GM21390 (cell line): ENCODE measurements at regions not wholly inside any gene's neighbourhood (a gene's known extent, or its start where the extent isn't known, plus 50 kb on each side); places are given as distances from the start of the nearest gene placed in this dataset.

Source experiments
- ATAC-seq: cut with Tn5 transposase; IDR thresholded peaks from one replicate; pipeline ENCODE4 v1.9.1; 2021; ENCODE audit not compliant: unreplicated experiment

GRCh38 chr22:48536541-48537342 is 1290.9 kb downstream of the BRD1 start:
- ATAC-seq = no peak

GRCh38 chr22:48535868-48536540 is 1291.7 kb downstream of the BRD1 start:
- no peak for ATAC-seq

DNA sequence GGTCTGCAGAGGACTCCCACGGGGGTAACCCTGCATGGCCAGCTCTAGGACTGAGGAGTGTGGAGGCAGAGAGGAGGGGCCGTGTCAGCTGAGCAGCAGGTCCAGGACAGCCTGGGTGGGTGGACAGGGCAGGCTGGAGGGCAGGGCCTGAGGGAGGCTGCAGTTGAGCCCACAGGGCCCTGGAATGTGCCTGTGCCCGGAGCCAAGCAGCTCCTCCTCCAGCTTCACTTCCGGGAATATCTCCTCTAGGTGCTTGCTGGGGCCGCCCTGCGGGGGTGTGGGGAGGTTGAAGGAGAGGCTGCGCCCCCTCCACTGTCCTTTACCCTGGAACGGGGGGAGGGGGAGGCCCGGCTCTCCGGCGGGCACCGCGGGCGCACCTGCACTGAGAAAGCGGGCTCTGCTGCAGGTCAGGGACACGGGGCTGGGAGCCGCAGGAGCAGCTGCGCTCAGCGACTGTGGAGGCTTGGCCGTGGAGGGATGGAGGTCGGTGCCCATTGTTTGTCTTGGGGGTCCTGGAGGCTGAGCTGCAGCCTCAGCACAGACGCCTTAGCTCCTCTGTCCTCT is 1293.2 kb downstream of the BRD1 start:
- no peak for ATAC-seq

DNA sequence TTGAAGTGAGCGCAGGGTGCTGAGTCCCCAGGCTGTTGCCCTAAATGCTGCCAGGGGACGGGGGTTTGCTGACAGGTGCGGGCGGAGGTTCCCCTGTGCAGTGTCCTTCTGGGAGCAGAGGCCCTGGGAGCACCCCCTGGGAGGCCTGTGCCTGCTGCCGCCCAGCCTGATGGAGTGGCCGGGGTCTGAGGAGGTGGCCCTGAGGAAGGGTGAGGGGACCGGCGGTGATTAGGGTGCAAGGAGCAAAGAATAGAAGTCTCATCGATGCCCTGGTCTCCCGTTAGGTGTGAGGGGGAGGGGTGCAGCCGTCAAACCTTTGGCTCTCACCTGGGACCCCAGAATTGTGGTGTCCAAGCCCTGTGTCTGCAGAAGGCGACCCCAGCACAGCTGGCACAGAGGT is 1294.7 kb downstream of the BRD1 start:
- no peak for ATAC-seq

- ATAC-seq = no peak
Measured at GRCh38 chr22:48531761-48532435, 1295.8 kb downstream of the BRD1 start.

GRCh38 chr22:48531108-48531507 is 1296.6 kb downstream of the BRD1 start:
- no peak for ATAC-seq

DNA sequence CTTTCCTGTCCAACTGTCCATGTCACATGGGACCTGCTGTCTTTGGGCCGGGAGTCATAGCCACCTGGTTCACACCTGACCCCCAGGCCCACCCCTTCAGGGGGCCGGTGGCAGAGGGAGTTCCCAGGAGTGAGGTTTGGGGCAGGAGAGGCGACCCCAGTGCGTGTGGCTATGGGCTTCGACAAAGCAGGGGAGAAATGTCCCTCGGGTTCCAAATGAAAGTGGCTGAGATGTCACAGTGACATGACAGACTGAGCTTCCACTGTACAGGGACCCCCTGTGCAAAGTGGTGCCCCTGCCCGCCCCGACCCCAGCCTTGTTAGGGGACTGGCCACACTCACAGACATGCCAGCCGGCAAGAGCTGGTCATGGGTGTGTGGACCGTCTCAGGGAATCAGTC is 1297.0 kb downstream of the BRD1 start:
- no peak for ATAC-seq

- no peak for ATAC-seq
Measured at GRCh38 chr22:48528221-48528915, 1299.3 kb downstream of the BRD1 start.

DNA sequence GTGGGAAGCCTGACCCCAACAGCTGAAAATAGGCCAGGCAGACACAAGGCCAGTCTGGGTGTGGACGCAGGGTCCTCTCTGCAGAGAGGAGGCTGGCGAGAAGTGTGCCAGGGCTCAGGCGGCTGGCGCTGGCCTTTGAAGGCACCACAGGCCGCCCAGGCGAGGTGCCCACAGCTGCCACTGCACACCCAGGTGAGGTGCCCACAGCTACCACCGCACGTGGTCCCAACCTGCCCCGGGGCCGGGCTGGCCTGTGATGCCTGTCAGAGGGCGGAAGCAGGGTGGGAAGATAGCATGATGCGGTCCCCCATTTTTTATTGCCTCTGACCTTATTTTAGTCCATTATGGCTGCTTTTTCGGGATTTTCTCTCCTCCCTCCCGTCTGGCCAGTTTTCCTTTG is 1303.9 kb downstream of the BRD1 start:
- ATAC-seq = no peak

- ATAC-seq = no peak
Measured at GRCh38 chr22:48523091-48523490, 1304.6 kb downstream of the BRD1 start.

DNA sequence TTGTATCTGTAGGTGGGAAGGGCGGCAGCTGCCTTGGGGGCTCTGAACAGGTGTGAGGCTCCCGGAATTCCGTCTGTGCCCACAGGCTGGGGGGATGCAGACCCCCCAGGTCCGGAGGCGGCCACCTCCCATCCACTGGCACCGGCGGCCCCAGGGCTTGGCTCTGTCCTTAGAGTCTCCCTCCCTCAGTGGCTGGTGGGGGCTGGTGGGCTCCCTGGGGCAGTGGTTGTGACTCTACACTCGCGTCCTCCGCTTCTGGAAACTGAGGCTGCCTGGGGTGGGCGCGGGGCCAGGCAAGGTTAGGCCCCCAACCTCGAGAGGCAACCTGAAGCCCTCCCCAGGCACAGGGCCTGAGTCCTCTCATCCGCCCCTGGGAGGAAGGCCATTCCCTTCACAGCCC is 1305.4 kb downstream of the BRD1 start:
- no peak for ATAC-seq

- no peak for ATAC-seq
Measured at GRCh38 chr22:48520884-48521588, 1306.6 kb downstream of the BRD1 start.

DNA sequence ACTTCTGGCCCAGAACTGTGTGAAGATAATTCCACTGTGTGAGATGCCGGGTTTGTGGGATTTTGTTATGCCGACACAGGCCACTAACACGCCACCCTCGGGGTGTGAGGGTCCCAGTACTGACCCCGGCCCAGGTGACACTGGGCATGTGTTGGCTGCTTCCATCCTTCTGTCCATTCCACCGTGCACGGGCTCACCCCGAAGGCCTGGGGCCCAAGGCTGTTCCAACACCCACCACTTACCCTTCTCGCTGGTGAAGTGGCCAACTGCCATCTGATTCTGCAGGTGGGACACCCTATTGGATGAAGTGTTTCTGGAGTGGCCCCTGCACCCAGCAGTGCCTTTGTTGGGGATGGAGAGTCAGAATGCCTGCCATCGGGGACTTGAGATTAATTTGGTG is 1307.5 kb downstream of the BRD1 start:
- no peak for ATAC-seq

- ATAC-seq = no peak
Measured at GRCh38 chr22:48517039-48518030, 1310.3 kb downstream of the BRD1 start.

DNA sequence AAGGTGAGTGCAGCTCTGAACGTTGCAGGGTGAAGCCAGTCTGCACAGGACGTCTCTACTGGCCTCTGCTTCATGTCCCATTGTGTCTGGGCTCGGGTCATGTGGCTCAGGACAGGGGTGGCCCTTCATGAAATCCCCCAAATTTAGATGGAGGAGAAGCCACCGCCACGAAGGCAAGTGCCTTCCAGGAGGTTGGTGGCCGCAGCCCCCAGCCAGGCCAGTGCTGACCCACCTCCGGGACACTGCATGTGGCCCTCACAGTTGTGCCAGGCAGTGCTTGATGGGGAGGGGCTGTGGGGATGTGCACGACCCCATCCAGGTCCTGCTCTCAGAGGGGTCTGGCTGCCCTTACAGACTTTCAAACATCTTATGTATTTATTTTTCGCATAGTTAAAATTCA is 1311.1 kb downstream of the BRD1 start:
- ATAC-seq = no peak

GRCh38 chr22:48515571-48516200 is 1312.0 kb downstream of the BRD1 start:
- ATAC-seq = no peak

GRCh38 chr22:48513929-48514328 is 1313.7 kb downstream of the BRD1 start:
- no peak for ATAC-seq

DNA sequence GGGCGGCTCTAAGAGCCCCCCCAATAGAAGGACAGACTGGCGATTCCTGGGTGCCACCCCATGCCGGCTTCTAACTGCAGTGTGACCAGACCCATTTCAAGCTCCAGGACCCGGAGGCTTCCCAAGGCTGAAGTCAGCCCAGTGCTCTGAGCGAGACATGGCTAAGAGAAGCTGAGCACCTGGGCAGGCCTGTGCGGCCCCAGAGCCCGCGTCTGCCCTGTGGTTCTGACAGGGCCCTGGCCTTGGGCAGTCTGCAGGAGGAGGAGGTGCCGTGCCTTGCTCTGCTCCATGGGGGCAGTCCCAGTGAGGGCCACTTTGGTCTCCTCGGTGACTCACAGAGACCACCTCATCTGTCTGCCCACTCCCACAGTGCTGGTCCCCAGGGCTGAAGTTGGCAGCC is 1314.2 kb downstream of the BRD1 start:
- ATAC-seq = no peak

DNA sequence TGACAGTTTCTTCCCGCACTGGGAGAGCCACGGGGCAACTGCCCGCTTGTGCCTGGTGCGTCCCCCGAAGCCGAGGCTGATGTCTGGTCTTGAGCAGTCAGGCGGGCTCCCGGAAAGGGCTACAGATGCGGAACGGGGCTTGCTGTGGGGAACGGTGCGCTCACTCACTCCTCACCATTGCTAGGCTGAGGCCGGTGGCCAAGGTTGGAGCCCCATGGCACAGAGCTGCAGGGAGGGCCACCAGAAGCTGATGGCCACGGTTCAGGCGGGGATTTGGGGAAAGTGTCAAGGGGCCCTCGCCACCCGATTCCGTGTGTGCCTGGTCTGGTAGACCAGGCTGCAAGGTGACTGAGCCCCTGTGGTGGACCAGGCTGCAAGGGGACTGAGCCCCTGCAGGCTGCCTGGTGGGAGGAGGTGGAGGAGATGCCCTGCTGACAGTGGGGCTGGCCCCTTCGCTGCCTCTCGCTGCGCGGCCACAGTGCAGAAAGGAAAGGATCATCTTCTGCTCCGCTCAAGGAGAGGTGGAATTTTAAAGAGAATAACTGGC is 1315.8 kb downstream of the BRD1 start:
- ATAC-seq = no peak
